Stimulated activated CD4-positive, alpha-beta T cell treated with anti-CD3 and anti-CD28 coated beads, Interleukin-4, amount 100 ng/mL, for 1 hour (primary cell): ENCODE measurements at regions not wholly inside any gene's neighbourhood (a gene's known extent, or its start where the extent isn't known, plus 50 kb on each side); places are given as distances from the start of the nearest gene placed in this dataset.

Source experiments
- DNase-seq: peaks from one replicate; pipeline ENCODE4 v3.0.0-alpha.2; 2020

DNA sequence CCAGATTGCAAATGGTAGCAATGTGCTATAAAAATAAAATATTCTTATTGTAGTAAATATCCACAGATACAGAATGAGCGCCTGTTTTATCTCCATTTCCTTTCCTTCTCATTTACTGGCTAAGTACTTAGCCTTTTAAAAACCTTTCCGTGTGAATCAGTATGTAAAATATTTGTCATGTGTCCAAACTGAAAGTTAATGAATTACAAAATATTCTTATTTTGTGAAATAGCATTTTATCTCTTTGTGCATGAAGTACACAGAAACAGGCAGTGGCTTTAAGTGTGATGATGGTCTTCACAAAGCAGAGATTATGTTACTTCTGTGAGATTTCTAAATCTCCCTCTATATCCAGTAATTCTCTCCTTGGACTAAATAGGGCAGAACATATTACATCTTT is 56.7 kb upstream of the KIAA1217 start:
- DNase-seq = no peak

DNA sequence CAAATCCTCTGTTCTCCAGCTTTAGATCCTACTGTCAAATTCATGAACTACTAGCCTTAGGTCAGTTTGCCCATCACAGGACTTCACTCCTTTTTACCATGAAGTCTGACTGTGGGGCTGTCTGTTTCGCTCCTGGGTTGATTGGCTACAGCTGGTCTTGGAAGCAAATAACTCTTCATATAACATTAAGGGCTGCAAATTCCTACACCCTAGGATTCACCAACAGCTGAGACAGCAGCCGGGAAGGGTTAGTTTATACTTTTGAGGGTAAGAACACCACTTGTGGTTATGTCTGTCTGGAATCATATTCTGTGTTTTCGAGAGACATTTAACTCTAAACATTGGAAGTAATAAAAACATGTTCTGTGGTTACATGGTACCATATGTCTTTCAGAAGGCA is 55.9 kb upstream of the KIAA1217 start:
- DNase-seq = no peak

DNA sequence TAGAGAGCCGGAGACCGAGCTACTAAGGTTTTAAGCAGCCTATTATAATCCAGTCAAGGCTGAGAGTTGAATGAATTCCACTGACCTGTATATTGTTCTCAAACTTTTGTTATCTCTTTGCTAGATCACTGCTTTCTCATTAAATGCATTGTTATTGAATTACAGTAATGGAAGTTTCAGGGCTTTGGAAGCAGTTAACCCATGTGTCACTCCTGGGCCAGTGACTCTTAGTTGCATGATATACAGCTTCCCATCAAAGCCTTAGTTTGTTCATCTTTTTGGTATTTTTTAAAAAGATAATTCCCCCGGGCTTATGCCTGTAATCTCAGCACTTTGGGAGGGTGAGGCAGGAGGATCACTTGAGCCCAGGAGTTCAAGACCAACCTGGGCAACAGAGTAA is 55.4 kb upstream of the KIAA1217 start:
- no peak for DNase-seq

DNA sequence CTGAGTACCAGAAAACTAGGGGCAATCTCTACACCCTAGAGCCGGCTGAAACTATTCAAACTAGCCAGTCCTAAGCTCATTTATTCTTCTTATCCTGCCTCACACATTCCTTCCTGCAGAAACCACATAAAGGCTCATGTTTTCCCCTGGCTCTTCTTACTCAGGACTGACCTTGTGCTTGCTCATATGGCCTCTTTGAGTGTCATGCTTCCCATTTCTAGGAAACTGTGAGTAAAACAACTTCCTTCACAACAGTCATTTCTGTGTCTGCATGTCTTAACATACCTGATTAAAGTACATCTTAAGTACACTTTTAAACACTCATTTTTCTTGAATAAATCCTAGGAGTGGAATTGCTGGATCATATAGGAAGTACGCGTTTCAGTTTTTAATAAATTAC is 52.3 kb upstream of the KIAA1217 start:
- no peak for DNase-seq

DNA sequence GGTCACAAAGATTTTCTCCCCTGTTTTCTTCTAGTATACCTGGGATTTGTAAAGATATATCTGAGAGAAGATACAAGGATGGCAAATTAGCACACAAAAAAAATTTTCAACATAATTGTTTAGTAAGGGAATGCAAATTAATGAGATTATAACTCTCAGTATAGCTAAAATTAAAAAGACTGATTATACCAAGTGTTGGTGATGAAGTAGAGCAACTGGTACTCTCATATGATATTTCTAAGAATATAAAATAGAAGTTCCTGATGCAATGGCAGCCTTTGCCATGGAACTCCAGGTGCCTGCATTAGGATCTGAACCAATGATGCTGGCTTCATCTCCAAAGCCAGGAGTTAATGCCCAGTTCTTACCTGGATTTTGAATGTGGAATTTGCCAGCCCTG is 51.4 kb upstream of the KIAA1217 start:
- DNase-seq = no peak
